ENCODE measurements at regions not wholly inside any gene's neighbourhood (a gene's known extent, or its start where the extent isn't known, plus 50 kb on each side); places are given as distances from the start of the nearest gene placed in this dataset.
"Not testable (repeated sequence)": the region's sequence is repeated elsewhere in the genome, so short reads cannot be mapped to it uniquely, and the experiment has no call there.

DNA sequence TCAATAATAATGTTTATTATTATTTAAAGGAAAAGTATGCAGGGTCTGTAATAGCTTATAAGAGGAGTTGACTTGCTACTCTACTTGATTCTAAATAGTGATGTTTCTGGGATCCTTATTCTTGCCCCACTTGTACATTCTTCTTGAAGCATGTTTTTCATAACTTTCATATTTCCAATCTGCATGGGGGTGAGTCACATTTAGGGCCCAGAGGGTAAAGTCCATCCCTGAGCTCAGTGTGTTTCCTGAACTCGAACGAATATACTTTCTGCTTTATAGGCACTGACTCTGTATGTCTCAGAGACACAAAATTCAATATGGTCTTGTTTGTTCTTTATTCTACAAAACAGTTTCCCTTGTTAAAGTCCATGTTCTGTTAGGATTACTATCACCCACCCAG, 61.0 kb upstream of the SMIM30 start:
- Mint-ChIP-seq H3K9me3 (no peaks in the 10 kb centered on the region), H3K27ac (no peak overlapping the region), H3K4me3 (no peak overlapping the region), H3K4me1 (no peaks in the 10 kb centered on the region), H3K36me3 (no peaks in the 10 kb centered on the region), H3K27me3 (ENCODE audit: insufficient read depth, low read depth) (peaks cover 3% of the 10 kb centered on the region)
- no peak for DNase-seq (ENCODE audit: low spot score)
- TF ChIP-seq EZH2 (IDR thresholded peaks at IDR 0.05) (no peak), EZH2phosphoT487 (IDR thresholded peaks at IDR 0.05) (no peak)
- TF ChIP-seq, protein P1, sequence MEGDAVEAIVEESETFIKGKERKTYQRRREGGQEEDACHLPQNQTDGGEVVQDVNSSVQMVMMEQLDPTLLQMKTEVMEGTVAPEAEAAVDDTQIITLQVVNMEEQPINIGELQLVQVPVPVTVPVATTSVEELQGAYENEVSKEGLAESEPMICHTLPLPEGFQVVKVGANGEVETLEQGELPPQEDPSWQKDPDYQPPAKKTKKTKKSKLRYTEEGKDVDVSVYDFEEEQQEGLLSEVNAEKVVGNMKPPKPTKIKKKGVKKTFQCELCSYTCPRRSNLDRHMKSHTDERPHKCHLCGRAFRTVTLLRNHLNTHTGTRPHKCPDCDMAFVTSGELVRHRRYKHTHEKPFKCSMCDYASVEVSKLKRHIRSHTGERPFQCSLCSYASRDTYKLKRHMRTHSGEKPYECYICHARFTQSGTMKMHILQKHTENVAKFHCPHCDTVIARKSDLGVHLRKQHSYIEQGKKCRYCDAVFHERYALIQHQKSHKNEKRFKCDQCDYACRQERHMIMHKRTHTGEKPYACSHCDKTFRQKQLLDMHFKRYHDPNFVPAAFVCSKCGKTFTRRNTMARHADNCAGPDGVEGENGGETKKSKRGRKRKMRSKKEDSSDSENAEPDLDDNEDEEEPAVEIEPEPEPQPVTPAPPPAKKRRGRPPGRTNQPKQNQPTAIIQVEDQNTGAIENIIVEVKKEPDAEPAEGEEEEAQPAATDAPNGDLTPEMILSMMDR (IDR thresholded peaks at IDR 0.05): no peak
- H2AFZ ChIP-seq (replicated peaks): no peak overlapping the region
- no peak overlapping the region for H3K27ac ChIP-seq
- H4K20me1 ChIP-seq (ENCODE audit: low read depth): no peaks in the 10 kb centered on the region
- no peaks in the 10 kb centered on the region for H3K9me3 ChIP-seq (ENCODE audit: low read depth)
- H3K9ac ChIP-seq: no peak overlapping the region
- no peaks in the 10 kb centered on the region for H3K27me3 ChIP-seq
- no peaks in the 10 kb centered on the region for H3F3A ChIP-seq (ENCODE audit: low read depth)
- H3K4me3 ChIP-seq: no peak overlapping the region
- H3K4me1 ChIP-seq: no peaks in the 10 kb centered on the region
- no peak overlapping the region for H3K4me2 ChIP-seq
- H3K36me3 ChIP-seq: no peaks in the 10 kb centered on the region
- H3K79me2 ChIP-seq (ENCODE audit: low read depth): no peaks in the 10 kb centered on the region

DNA sequence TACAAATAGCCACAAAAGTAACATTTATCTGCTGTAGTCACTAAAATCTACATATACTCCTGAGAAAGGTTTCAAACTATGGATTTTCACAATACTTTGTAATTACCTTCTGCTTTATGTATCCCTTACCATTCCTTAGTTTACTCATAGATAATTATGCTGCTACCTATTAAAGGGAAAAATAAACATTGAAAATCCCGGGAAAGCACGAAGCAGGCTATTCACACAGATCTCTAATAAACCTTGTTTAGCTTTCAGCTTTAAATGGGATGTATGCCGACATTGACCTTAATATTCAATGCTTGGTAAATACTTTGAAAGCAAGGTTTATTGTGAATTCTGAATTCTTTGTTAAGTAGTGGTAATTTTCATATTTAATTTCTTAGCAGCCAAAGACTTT, 58.5 kb upstream of the SMIM30 start:
- H3K27me3 ChIP-seq: no peaks in the 10 kb centered on the region
- no peaks in the 10 kb centered on the region for H3K79me2 ChIP-seq (ENCODE audit: low read depth)
- Mint-ChIP-seq H3K4me1 (no peaks in the 10 kb centered on the region), H3K27ac (no peak overlapping the region), H3K36me3 (no peaks in the 10 kb centered on the region), H3K27me3 (ENCODE audit: insufficient read depth, low read depth) (peaks cover 3% of the 10 kb centered on the region), H3K4me3 (no peak overlapping the region), H3K9me3 (no peaks in the 10 kb centered on the region)
- no peak overlapping the region for H3K27ac ChIP-seq
- no peak overlapping the region for H3K9ac ChIP-seq
- no peaks in the 10 kb centered on the region for H4K20me1 ChIP-seq (ENCODE audit: low read depth)
- H2AFZ ChIP-seq (replicated peaks): no peak overlapping the region
- no peaks in the 10 kb centered on the region for H3K9me3 ChIP-seq (ENCODE audit: low read depth)
- TF ChIP-seq EZH2phosphoT487 (IDR thresholded peaks at IDR 0.05): no peak
- TF ChIP-seq, protein P1 (IDR thresholded peaks at IDR 0.05): no peak
- no peak for TF ChIP-seq EZH2 (IDR thresholded peaks at IDR 0.05)
- DNase-seq (ENCODE audit: low spot score): no peak
- no peak overlapping the region for H3K4me3 ChIP-seq
- no peaks in the 10 kb centered on the region for H3K36me3 ChIP-seq
- H3F3A ChIP-seq (ENCODE audit: low read depth): no peaks in the 10 kb centered on the region
- H3K4me2 ChIP-seq: no peak overlapping the region
- no peaks in the 10 kb centered on the region for H3K4me1 ChIP-seq

DNA sequence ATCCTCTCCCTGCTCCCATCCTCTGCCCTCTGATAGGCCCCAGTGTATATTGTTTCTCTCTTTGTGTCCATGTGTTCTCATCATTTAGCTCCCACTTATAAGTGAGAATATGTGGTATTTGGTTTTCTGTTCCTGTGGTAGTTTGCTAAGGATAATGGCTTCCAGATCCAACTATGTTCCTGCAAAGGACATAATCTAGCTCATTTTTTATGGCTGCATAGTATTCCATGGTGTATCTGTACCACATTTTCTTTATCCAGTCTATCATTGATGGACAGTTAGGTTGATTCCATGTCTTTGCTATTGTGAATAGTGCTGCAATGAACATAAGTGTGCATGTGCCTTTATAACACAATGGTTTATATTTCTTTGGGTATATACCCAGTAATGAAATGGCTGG, 57.8 kb upstream of the SMIM30 start:
- H3K9me3 Mint-ChIP-seq; H3K27ac ChIP-seq; H4K20me1 ChIP-seq (ENCODE audit: low read depth); H3K4me3 Mint-ChIP-seq; DNase-seq (ENCODE audit: low spot score); H3K36me3 Mint-ChIP-seq; H3K9me3 ChIP-seq (ENCODE audit: low read depth); H2AFZ ChIP-seq (replicated peaks); H3K79me2 ChIP-seq (ENCODE audit: low read depth); H3K27me3 ChIP-seq; H3K4me3 ChIP-seq; H3F3A ChIP-seq (ENCODE audit: low read depth); H3K4me2 ChIP-seq; H3K9ac ChIP-seq; H3K27ac Mint-ChIP-seq; H3K36me3 ChIP-seq; H3K4me1 ChIP-seq; H3K27me3 Mint-ChIP-seq (ENCODE audit: insufficient read depth, low read depth); H3K4me1 Mint-ChIP-seq: not testable (repeated sequence)

DNA sequence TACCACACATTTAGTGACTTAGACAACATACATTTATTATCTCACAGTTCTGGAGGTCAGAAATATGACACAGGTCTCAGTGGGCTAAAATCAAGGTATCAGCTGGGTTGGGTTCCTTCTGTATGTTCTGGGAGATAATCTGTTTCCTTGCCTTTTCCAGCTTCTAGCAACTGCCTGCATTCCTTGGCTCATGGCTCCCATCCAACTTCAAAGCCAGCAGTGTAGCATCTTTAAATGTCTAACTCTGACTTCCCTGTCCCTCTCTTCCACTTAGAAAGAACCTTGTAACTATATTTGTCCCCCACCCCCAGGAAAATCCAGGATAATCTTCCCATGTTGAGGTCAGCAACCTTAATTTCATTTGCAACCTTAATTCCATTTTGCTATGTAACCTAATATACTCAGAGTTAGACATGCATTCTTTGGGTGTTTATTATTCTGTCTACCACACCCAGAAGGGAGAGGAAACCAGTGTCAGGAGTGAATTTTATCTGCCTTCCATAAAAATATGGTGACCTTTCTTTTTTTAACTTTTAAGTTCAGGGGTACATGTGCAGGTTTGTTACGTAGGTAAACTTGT, 57.3 kb upstream of the SMIM30 start:
- Mint-ChIP-seq H3K9me3 (no peaks in the 10 kb centered on the region), H3K4me1 (no peaks in the 10 kb centered on the region), H3K27ac (no peak overlapping the region), H3K36me3 (no peaks in the 10 kb centered on the region), H3K27me3 (ENCODE audit: insufficient read depth, low read depth) (peaks cover 3% of the 10 kb centered on the region), H3K4me3 (no peak overlapping the region)
- H2AFZ ChIP-seq (replicated peaks): no peak overlapping the region
- no peaks in the 10 kb centered on the region for H3K4me1 ChIP-seq
- no peak overlapping the region for H3K4me3 ChIP-seq
- no peaks in the 10 kb centered on the region for H3K79me2 ChIP-seq (ENCODE audit: low read depth)
- no peaks in the 10 kb centered on the region for H4K20me1 ChIP-seq (ENCODE audit: low read depth)
- no peaks in the 10 kb centered on the region for H3K36me3 ChIP-seq
- H3K9ac ChIP-seq: no peak overlapping the region
- TF ChIP-seq, protein P1 (IDR thresholded peaks at IDR 0.05): no peak
- TF ChIP-seq EZH2phosphoT487 (IDR thresholded peaks at IDR 0.05): no peak
- no peak for TF ChIP-seq EZH2 (IDR thresholded peaks at IDR 0.05)
- no peak for DNase-seq (ENCODE audit: low spot score)
- H3K27me3 ChIP-seq: no peaks in the 10 kb centered on the region
- no peaks in the 10 kb centered on the region for H3F3A ChIP-seq (ENCODE audit: low read depth)
- no peaks in the 10 kb centered on the region for H3K9me3 ChIP-seq (ENCODE audit: low read depth)
- no peak overlapping the region for H3K4me2 ChIP-seq
- no peak overlapping the region for H3K27ac ChIP-seq
